Right atrium auricular region (tissue), 2 donors: ENCODE measurements at regions not wholly inside any gene's neighbourhood (a gene's known extent, or its start where the extent isn't known, plus 50 kb on each side); places are given as distances from the start of the nearest gene placed in this dataset.

Experiments
- DNase-seq: peaks from one replicate; pipeline ENCODE4 v3.0.0-alpha.2; 2019; ENCODE audit warnings: low spot score
- H3K27ac ChIP-seq, 2 donors: fragments of 200-600 bp; sonication (generic); 1 replicate in 1 of 2; 2 replicates in 1 of 2; pipeline ENCODE4 v1.5.1; 2016 to 2019
- H3K27me3 ChIP-seq, 2 donors: fragments of 200-600 bp; sonication (generic); one replicate each; pipeline versions ENCODE4 v1.5.1 to v1.6.0; 2017 to 2019
- H3K36me3 ChIP-seq: fragments of 200-600 bp; sonication (generic); one replicate; pipeline ENCODE4 v1.5.1; 2016
- H3K4me1 ChIP-seq, 2 donors: fragments of 200-600 bp; sonication (generic); one replicate each; pipeline versions ENCODE4 v1.5.1 to v1.6.0; 2017 to 2019
- H3K4me3 ChIP-seq, 2 donors: fragments of 200-600 bp; sonication (generic); 1 replicate in 1 of 2; 2 replicates in 1 of 2; pipeline ENCODE4 v1.5.1; 2017 to 2019; ENCODE audit warnings: mild to moderate bottlenecking in 1 of 2, moderate library complexity in 1 of 2
- H3K9me3 ChIP-seq, 2 donors: fragments of 200-600 bp; sonication (generic); one replicate each; pipeline ENCODE4 v1.5.1; 2019
- TF ChIP-seq, protein P1 (sequence below), 2 donors: fragments of 200-600 bp; sonication (generic); IDR thresholded peaks; one replicate each; pipeline ENCODE4 v1.5.1; 2019; ENCODE audit warnings: antibody characterized with exemption in 2 of 2

DNA sequence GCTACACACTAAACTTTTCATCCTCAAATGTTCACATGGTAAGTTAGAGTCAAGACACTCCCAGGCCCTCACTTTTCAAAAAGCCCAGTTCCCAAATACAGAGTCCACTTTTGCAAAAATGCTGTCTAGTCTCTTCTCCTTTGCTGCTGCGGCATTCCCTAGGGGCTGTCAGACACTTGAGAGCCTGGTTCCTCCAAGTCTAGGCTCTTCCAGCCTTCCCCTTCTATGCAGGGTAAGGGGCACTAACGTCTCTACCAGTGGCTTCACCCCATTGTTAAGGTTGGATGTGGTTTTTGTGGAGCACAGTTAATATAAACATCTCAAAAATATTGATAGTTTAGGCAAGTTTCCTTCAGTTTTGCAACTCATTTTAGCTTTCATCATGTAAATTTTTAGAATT is 181.5 kb downstream of the KIF18A start:
- peaks cover 0 to 6% of the 10 kb centered on the region in 2 donors for H3K9me3 ChIP-seq
- no peak for DNase-seq
- no peaks in the 10 kb centered on the region for H3K4me1 ChIP-seq
- no peak overlapping the region for H3K4me3 ChIP-seq
- H3K36me3 ChIP-seq: no peaks in the 10 kb centered on the region
- H3K27me3 ChIP-seq: no peaks in the 10 kb centered on the region
- H3K27ac ChIP-seq: no peak overlapping the region
- TF ChIP-seq, protein P1, sequence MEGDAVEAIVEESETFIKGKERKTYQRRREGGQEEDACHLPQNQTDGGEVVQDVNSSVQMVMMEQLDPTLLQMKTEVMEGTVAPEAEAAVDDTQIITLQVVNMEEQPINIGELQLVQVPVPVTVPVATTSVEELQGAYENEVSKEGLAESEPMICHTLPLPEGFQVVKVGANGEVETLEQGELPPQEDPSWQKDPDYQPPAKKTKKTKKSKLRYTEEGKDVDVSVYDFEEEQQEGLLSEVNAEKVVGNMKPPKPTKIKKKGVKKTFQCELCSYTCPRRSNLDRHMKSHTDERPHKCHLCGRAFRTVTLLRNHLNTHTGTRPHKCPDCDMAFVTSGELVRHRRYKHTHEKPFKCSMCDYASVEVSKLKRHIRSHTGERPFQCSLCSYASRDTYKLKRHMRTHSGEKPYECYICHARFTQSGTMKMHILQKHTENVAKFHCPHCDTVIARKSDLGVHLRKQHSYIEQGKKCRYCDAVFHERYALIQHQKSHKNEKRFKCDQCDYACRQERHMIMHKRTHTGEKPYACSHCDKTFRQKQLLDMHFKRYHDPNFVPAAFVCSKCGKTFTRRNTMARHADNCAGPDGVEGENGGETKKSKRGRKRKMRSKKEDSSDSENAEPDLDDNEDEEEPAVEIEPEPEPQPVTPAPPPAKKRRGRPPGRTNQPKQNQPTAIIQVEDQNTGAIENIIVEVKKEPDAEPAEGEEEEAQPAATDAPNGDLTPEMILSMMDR (IDR thresholded peaks at IDR 0.05): no peak

DNA sequence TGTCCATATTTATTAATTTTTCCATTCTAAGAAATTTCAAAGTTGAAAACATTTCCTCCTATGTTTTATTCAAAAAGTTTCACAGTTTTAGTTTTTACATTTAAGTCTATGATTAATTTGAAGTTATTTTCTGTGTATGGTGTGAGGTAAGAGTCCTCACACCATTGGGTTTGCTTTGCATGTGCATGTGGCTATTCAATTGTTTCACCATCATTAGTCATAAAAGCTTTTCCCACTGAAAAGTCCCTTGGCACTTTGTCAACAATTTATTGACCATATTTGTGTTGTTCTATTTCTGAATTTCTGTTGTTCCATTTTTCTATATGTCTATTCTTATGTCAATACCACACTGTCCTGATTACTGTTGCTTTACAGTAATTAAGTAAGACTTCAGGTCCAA is 186.5 kb downstream of the KIF18A start:
- Histone ChIP-seq H3K9me3 (peaks cover 0 to 6% of the 10 kb centered on the region in 2 donors), H3K27me3 (no peaks in the 10 kb centered on the region), H3K27ac (no peak overlapping the region), H3K4me1 (no peaks in the 10 kb centered on the region), H3K36me3 (no peaks in the 10 kb centered on the region), H3K4me3 (no peak overlapping the region)
- DNase-seq: no peak
- TF ChIP-seq, protein P1 (IDR thresholded peaks at IDR 0.05): no peak

DNA sequence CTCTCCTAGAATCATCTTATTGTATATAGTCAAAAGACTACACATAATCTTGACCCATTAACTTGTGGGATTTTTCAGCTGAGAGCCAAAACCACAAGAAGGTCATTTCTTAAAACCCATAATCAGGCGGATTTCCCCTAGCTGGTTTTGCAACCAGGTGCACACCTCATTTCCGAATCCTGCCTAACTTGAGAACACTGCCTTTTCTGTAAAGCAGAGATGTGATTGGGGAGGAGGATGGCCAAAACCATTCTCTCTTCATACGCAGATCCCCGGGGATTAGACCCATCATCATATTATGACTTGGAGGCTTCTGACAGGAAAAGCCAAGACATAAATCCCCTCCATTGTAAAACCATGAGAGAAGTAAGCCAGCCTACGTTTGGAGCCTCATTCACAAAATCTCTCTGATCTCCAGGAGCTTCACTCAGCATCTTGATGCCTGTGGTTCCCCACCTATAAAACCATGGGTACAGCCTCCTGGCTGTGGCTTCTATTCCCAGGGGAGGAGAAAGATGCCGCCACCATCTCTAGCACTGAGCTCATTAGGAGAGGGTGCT is 191.3 kb downstream of the KIF18A start:
- Histone ChIP-seq H3K27ac (no peak overlapping the region), H3K9me3 (no peaks in the 10 kb centered on the region), H3K4me1 (no peaks in the 10 kb centered on the region), H3K36me3 (no peaks in the 10 kb centered on the region), H3K4me3 (no peak overlapping the region), H3K27me3 (no peaks in the 10 kb centered on the region)
- DNase-seq: no peak
- TF ChIP-seq, protein P1 (IDR thresholded peaks at IDR 0.05): no peak

DNA sequence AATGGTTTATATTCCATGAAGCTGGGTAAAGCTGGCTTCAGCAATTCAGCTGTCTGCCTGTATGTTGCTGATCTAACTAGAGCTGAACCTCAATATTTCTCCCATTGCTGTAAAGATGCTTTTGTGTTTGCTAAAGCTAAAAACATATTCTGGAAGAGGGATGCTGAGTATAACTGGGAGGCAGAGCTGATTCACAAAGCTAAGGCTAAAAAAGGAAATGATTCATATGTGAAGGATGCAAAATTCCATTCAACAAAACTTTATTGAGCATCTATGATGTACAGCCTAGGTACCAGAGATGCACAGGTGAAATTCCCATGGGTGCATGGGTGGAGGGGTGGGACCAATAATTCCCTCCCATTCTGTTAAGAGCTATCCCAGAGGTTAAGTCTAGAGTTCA is 193.9 kb downstream of the KIF18A start:
- no peaks in the 10 kb centered on the region for H3K36me3 ChIP-seq
- no peaks in the 10 kb centered on the region for H3K4me1 ChIP-seq
- no peak overlapping the region for H3K4me3 ChIP-seq
- no peak overlapping the region for H3K27ac ChIP-seq
- no peak for DNase-seq
- TF ChIP-seq, protein P1 (IDR thresholded peaks at IDR 0.05): no peak
- no peaks in the 10 kb centered on the region for H3K9me3 ChIP-seq
- H3K27me3 ChIP-seq: no peaks in the 10 kb centered on the region

DNA sequence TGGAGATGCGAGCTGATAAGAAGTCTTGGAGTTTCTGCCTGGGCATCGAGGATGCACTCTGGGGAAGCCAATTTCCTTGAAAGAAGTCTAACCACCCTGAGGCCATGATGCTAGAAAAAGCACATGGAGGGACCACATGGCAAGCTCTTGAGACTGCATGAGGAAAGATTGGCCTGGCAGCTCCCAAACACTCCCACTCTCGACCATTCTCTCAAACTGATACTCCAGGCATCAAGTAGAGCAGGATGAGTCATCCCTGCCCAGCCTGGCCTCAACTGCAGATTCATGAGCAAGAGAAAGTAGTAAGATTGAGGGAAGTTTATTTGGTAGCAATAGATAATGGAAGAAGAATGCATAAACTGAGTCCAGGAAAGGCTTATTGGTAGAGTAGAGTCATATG is 194.3 kb downstream of the KIF18A start:
- no peaks in the 10 kb centered on the region for H3K9me3 ChIP-seq
- TF ChIP-seq, protein P1 (IDR thresholded peaks at IDR 0.05): no peak
- H3K27ac ChIP-seq: no peak overlapping the region
- no peak for DNase-seq
- H3K4me3 ChIP-seq: no peak overlapping the region
- no peaks in the 10 kb centered on the region for H3K27me3 ChIP-seq
- no peaks in the 10 kb centered on the region for H3K4me1 ChIP-seq
- H3K36me3 ChIP-seq: no peaks in the 10 kb centered on the region

DNA sequence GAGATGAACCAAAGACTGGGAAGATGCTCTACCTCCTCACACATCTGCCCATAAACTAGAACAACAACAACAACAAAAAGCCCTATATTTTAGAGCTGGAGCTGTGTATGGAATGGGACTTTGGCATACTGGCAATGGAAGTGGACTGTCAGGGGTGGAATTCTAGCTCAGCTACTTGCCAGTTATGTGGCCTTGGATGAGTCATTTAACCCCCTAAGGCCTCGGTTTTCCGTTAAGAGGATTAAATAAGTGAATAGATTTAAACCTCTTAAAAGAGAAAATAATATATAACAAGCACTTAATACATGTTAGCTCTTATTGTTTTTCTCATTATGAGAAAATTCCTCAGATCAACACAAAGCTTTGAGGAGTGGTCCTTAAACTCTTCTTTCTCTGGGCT is 195.0 kb downstream of the KIF18A start:
- no peak for DNase-seq
- TF ChIP-seq, protein P1 (IDR thresholded peaks at IDR 0.05): no peak
- no peak overlapping the region for H3K27ac ChIP-seq
- H3K4me3 ChIP-seq: no peak overlapping the region
- H3K36me3 ChIP-seq: no peaks in the 10 kb centered on the region
- H3K4me1 ChIP-seq: no peaks in the 10 kb centered on the region
- no peaks in the 10 kb centered on the region for H3K9me3 ChIP-seq
- H3K27me3 ChIP-seq: no peaks in the 10 kb centered on the region
